Epithelial cell of proximal tubule (primary cell): ENCODE measurements at regions not wholly inside any gene's neighbourhood (a gene's known extent, or its start where the extent isn't known, plus 50 kb on each side); places are given as distances from the start of the nearest gene placed in this dataset.

Experiments used
- DNase-seq: peaks from one replicate; pipeline ENCODE4 v3.0.0-alpha.2; 2011; ENCODE audit warnings: low read depth
- H3K4me3 ChIP-seq: 2 replicates; pipeline ENCODE4 v1.5.1; 2011; ENCODE audit warnings: low read depth, mild to moderate bottlenecking, low read length
- CTCF ChIP-seq: conservative IDR thresholded peaks from 2 replicates; pipeline ENCODE4 v1.5.1; 2012; ENCODE audit warnings: low read depth, mild to moderate bottlenecking, low read length

GRCh38 chrX:145682518-145683298 lies 134.9 kb upstream of the SLITRK2 start:
- no peak for TF ChIP-seq CTCF
- no peak for DNase-seq
- no peak overlapping the region for H3K4me3 ChIP-seq

- no peak for TF ChIP-seq CTCF
- DNase-seq = no peak
- H3K4me3 ChIP-seq = no peak overlapping the region
These were observed 130.5 kb upstream of the SLITRK2 start for GRCh38 chrX:145687146-145687545.

- no peak for TF ChIP-seq CTCF
- no peak overlapping the region for H3K4me3 ChIP-seq
- DNase-seq = no peak
These were observed 129.9 kb upstream of the SLITRK2 start for GRCh38 chrX:145687707-145688106.

- no peak overlapping the region for H3K4me3 ChIP-seq
- DNase-seq = no peak
- no peak for TF ChIP-seq CTCF
These were observed 123.6 kb upstream of the SLITRK2 start for GRCh38 chrX:145694048-145694447.

GRCh38 chrX:145715641-145716138 lies 101.9 kb upstream of the SLITRK2 start:
- DNase-seq = no peak
- no peak for TF ChIP-seq CTCF

GRCh38 chrX:145716226-145716625 lies 101.4 kb upstream of the SLITRK2 start:
- DNase-seq = no peak
- no peak for TF ChIP-seq CTCF
- no peak overlapping the region for H3K4me3 ChIP-seq

More at GRCh38 chrX:145715641-145716138, 101.9 kb upstream of the SLITRK2 start:
- no peak overlapping the region for H3K4me3 ChIP-seq

- no peak overlapping the region for H3K4me3 ChIP-seq
- no peak for TF ChIP-seq CTCF
- DNase-seq = no peak
These were observed 90.2 kb upstream of the SLITRK2 start for GRCh38 chrX:145727476-145727875.
